Activated naive CD4-positive, alpha-beta T cell treated with anti-CD3 and anti-CD28 coated beads for 36 hours (primary cell): ENCODE measurements at regions not wholly inside any gene's neighbourhood (a gene's known extent, or its start where the extent isn't known, plus 50 kb on each side); places are given as distances from the start of the nearest gene placed in this dataset.

Source experiments
- CTCF ChIA-PET: fragments of 350-600 bp; sonication (Branson Sonifier 250); formaldehyde crosslinking; loops from one replicate; lab custom pipeline; 2021; ENCODE audit warnings: antibody characterized with exemption; lab: Charles Lee
- DNase-seq: peaks from one replicate; pipeline ENCODE4 v3.0.0-alpha.2; 2020
- H3K27ac Mint-ChIP-seq: one replicate; pipeline ENCODE4 v1.8.0; 2021; ENCODE audit warnings: mild to moderate bottlenecking, mixed read lengths
- H3K27me3 Mint-ChIP-seq: one replicate; pipeline ENCODE4 v1.8.0; 2021; ENCODE audit warnings: low read depth, mixed read lengths
- H3K36me3 Mint-ChIP-seq: one replicate; pipeline ENCODE4 v1.8.0; 2021; ENCODE audit warnings: low read depth, mixed read lengths
- H3K4me1 Mint-ChIP-seq: one replicate; pipeline ENCODE4 v1.8.0; 2021; ENCODE audit warnings: low read depth, mixed read lengths
- H3K4me3 Mint-ChIP-seq: one replicate; pipeline ENCODE4 v1.8.0; 2021; ENCODE audit warnings: mild to moderate bottlenecking, moderate library complexity, mixed read lengths
- H3K9me3 Mint-ChIP-seq: one replicate; pipeline ENCODE4 v1.8.0; 2021; ENCODE audit warnings: mixed read lengths
- intact Hi-C: fragments of 100-400 bp; cut with micrococcal nuclease; formaldehyde crosslinking; loops from one replicate; pipeline ENCODE4 v1.15.1; 2023

DNA sequence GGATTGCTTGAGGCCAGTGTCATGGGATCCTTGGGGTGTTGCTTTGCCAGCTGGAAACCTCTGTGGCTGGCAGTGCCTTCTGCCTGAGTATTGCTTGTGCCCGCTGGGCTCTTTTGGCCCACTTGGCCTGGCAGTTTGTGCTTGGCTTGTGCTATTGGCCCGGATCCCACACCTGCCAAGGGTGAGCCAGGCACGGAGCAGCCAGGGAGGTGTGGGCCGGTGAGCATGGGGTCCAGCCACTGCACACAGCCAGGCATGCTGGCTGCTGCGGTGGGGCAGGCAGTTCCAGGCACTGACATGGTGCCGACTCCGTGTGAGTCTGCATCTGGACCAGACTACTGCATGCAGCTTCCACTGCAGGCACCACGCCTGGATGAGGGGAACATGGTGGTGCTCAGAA is 62.5 kb upstream of the SYNCRIP start:
- intact Hi-C loops = no loop called here
- H3K4me3 Mint-ChIP-seq = no peak overlapping the region
- no peaks in the 10 kb centered on the region for H3K36me3 Mint-ChIP-seq
- CTCF ChIA-PET = interaction anchor here (0.6 to 0.9 kb wide), 2 partner anchors 13 to 156 kb away, joined by 3 read pairs; no protein-coding TSS in a partner anchor
- DNase-seq = no peak
- H3K4me1 Mint-ChIP-seq = no peaks in the 10 kb centered on the region
- peaks cover 3% of the 10 kb centered on the region for H3K9me3 Mint-ChIP-seq
- peaks cover 2% of the 10 kb centered on the region for H3K27me3 Mint-ChIP-seq
- H3K27ac Mint-ChIP-seq = no peak overlapping the region

DNA sequence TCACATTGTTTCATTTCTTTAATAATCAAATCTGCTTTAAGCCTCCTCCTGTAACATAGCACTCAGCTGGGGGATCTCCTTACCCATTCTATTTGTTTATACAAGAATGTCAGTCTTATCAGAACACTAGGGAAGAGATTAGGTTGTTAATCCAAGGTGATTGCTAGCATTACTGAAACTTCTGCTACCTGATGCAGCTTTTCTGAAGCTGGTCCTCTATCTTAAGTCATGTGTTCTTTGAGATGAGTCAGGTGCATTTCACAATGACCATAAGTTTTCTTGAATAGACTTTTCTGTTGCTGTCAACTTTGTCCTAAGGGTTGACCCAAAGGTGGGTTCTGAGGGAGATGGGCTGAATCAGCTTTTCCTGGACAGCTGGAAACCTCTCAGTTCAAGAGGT is 60.7 kb upstream of the SYNCRIP start:
- H3K4me3 Mint-ChIP-seq = no peak overlapping the region
- intact Hi-C loops = no loop called here
- peaks cover 3% of the 10 kb centered on the region for H3K27me3 Mint-ChIP-seq
- H3K36me3 Mint-ChIP-seq = no peaks in the 10 kb centered on the region
- no peaks in the 10 kb centered on the region for H3K4me1 Mint-ChIP-seq
- H3K27ac Mint-ChIP-seq = no peak overlapping the region
- DNase-seq = no peak
- no peaks in the 10 kb centered on the region for H3K9me3 Mint-ChIP-seq
- CTCF ChIA-PET = no interaction called here
